GM12892 (cell line): ENCODE measurements at regions not wholly inside any gene's neighbourhood (a gene's known extent, or its start where the extent isn't known, plus 50 kb on each side); places are given as distances from the start of the nearest gene placed in this dataset.

Experiments used
- POLR2A ChIP-seq: IDR thresholded peaks from 2 replicates; pipeline ENCODE4 v1.6.1; 2011; ENCODE audit warnings: low read depth, low read length, control low read depth
- TAF1 ChIP-seq: IDR thresholded peaks from 2 replicates; pipeline ENCODE4 v1.6.1; 2011; ENCODE audit warnings: low read depth, mild to moderate bottlenecking, control low read depth, low read length, borderline replicate concordance

DNA sequence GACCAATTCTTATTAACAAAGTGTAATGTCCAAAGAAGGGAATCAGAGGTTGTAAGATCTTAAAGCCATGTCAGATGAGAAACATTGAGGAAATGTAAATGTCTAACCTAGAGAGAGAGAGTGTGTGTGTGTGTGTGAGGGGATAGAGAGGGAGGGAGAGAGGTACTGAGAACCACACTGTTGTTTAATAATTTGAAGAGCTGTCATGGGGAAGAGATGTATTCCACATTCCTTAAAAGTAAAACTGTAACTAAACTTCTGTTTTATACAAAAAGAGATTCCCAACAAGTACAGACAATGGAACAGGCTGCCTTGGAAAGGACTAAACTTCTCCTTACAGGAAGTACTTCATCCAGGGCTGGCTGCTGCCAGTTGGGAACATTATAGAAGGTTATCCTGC, 68.9 kb upstream of the BOC start:
- TF ChIP-seq POLR2A (no peak), TAF1 (no peak)
